AG09319 (cell line): ENCODE measurements at regions not wholly inside any gene's neighbourhood (a gene's known extent, or its start where the extent isn't known, plus 50 kb on each side); places are given as distances from the start of the nearest gene placed in this dataset.

Experiments used
- DNase-seq: peaks from one replicate; pipeline ENCODE4 v3.0.0-alpha.2; 2010; ENCODE audit warnings: low read depth; ENCODE audit errors: extremely low read depth
- TF ChIP-seq, protein P1 (sequence below): IDR thresholded peaks from 2 replicates; pipeline ENCODE4 v1.5.1; 2011; ENCODE audit warnings: low read depth, mild to moderate bottlenecking, inconsistent platforms, low read length, moderate library complexity

DNA sequence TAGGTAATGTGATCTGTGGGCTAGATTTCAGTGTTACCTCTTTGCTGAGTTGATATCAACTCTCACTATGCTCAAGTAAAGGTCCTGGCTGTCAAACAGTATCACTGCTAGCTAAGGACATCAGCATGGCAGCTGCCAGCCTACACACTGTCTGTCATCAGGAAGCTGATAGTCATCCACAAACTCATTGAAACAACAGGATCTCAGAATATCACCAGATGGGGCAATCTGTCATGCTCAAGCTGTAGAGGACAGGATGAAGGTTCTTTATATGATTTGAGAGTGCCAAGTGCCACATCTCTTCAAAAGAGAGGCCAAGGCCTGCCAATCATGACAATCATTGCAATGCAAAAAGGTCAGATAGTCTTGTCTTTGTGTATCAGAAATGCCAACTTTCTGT, 811.5 kb upstream of the SEL1L start:
- DNase-seq: no peak

DNA sequence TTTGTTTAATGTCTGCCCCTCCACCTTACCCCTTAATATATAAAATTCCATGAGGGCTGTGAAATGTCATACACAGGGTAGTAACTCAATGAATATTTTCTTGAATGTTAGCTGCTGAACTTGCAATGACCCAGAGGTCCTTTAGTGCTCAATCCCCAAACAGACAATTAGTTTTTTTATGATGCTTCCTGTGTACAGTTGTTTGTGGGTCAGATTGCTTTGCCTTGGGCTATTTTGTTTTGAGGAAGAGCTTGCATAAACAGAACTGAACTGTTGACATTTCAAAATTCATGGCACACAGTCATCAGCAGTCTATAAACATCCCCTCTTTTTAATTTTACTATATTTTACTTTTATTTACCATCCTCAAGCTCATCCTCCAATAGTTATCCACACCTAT, 820.5 kb upstream of the SEL1L start:
- TF ChIP-seq, protein P1, sequence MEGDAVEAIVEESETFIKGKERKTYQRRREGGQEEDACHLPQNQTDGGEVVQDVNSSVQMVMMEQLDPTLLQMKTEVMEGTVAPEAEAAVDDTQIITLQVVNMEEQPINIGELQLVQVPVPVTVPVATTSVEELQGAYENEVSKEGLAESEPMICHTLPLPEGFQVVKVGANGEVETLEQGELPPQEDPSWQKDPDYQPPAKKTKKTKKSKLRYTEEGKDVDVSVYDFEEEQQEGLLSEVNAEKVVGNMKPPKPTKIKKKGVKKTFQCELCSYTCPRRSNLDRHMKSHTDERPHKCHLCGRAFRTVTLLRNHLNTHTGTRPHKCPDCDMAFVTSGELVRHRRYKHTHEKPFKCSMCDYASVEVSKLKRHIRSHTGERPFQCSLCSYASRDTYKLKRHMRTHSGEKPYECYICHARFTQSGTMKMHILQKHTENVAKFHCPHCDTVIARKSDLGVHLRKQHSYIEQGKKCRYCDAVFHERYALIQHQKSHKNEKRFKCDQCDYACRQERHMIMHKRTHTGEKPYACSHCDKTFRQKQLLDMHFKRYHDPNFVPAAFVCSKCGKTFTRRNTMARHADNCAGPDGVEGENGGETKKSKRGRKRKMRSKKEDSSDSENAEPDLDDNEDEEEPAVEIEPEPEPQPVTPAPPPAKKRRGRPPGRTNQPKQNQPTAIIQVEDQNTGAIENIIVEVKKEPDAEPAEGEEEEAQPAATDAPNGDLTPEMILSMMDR: no peak
- DNase-seq: no peak

More for the DNA sequence above, 811.5 kb upstream of the SEL1L start:
- TF ChIP-seq, protein P1: no peak

DNA sequence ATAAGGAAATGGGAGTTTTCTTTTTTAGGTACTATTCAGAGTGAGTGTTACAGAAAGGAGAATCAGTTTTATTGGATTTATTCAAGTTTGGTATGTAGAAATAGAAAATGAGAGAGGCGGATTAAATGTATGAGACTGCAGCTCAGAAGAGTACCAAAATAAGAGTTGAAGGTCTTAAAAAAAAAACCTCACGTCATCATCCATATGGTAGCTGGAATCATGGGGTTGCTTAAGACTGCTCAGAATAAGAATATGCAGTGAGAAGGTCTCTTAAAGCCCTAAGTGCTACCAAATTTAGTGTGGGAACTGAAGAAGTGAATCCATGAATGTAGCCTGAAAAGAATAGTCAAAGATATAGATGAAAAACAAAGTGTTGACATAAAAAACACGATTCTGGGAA, 825.5 kb upstream of the SEL1L start:
- no peak for DNase-seq
- TF ChIP-seq, protein P1: no peak

DNA sequence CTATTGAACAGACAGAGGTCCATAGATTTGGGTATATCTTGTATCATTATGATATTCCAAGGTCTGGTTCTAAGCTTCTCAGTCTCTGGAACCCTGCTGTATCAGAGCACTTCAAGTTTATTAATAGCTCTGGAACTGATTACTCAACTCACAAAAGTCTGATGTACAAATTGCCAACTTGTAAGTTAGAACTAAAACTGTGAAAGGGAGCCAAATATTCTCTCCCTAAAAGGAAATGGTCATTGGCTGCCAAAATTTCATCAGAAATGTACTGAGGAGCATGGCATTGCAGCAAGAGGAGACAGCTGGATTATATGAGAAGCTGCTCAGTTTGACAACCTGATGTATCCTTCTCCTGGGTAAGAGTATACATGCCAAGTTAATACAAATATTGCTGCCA, 828.8 kb upstream of the SEL1L start:
- TF ChIP-seq, protein P1: no peak
- no peak for DNase-seq

DNA sequence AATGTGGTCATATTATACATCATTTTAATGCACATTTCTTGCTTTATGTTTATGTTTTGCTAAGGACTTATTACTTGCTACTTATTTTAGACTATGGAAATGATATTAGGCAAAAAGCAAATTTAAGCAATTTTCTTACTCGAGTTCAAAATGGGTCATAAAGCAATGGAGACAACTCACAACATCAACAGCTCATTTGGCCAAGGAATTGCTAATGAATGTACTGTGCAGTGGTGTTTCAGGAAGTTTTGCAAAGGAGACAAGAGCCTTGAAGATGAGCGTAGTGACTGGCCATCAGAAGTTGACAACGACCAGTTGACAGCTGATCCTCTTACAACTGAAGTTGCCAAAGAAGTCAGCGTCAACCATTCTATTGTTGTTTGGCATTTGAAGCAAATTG, 831.8 kb upstream of the SEL1L start:
- TF ChIP-seq, protein P1: no peak
- no peak for DNase-seq

DNA sequence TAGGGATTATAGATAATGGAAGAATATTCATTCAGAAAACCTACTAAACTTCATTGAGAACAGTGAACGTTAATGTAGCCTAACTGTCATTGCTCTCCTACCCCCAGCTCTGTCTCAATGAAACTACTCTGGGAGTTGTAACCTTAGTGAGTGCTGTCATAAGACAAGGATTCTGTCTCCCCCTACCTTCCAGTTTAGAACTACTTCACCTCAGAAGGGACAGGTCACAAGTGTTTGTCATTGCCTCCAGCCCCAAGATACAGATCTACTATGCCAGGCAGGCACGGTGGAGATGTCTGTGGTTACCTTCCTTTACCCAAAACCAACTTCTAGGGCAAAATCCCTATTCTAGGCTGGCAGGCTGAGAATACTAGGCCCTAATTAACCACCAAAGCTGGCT, 833.1 kb upstream of the SEL1L start:
- no peak for DNase-seq
- TF ChIP-seq, protein P1: no peak

DNA sequence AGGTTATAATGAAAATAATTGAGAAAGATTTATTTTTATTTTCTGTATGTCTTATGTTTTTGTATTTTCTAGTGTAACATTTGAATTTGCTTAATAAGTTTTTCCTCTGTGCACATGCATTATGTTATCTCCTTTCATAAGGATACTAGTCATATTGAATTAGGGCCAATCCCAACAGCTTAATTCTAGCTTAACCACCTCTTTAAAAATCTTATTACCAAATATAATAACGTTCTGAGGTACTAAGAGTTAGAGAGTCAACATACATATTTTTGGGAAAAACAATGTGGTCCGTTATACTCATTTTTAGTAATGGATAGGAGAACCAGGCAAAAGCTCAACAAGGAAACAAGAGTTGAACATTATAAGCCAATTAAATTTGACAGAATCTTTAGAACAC, 845.6 kb upstream of the SEL1L start:
- TF ChIP-seq, protein P1: no peak
- DNase-seq: no peak
